Activated B cell treated with CpG ODN at 0.5 μM for 24 hours (primary cell): ENCODE measurements at regions not wholly inside any gene's neighbourhood (a gene's known extent, or its start where the extent isn't known, plus 50 kb on each side); places are given as distances from the start of the nearest gene placed in this dataset.

ENCODE experiments used
- ATAC-seq: fragments of 200-7000 bp; cut with Tn5 transposase; one replicate; pipeline ENCODE4 v1.10.0; 2021; ENCODE audit warnings: low read depth, mild to moderate bottlenecking, moderate library complexity
- CTCF ChIA-PET: fragments of 350-600 bp; sonication (Branson Sonifier 250); formaldehyde crosslinking; loops from one replicate; lab custom pipeline; 2021; ENCODE audit warnings: antibody characterized with exemption; lab: Charles Lee
- POLR2A ChIA-PET: fragments of 350-600 bp; sonication (Branson Sonifier 250); formaldehyde crosslinking; loops from one replicate; lab custom pipeline; 2021; ENCODE audit warnings: antibody characterized with exemption; lab: Charles Lee
- DNase-seq: peaks from one replicate; pipeline ENCODE4 v3.0.0; 2022
- H3K27ac Mint-ChIP-seq: one replicate; pipeline ENCODE4 v1.8.0; 2020; ENCODE audit warnings: mixed read lengths
- H3K27me3 Mint-ChIP-seq: one replicate; pipeline ENCODE4 v1.8.0; 2021; ENCODE audit warnings: mixed read lengths
- H3K36me3 Mint-ChIP-seq: one replicate; pipeline ENCODE4 v1.8.0; 2021; ENCODE audit warnings: low read depth, mixed read lengths
- H3K4me1 Mint-ChIP-seq: one replicate; pipeline ENCODE4 v1.8.0; 2021; ENCODE audit warnings: mixed read lengths
- H3K4me3 Mint-ChIP-seq: one replicate; pipeline ENCODE4 v1.8.0; 2020; ENCODE audit warnings: mild to moderate bottlenecking, mixed read lengths
- H3K9me3 Mint-ChIP-seq: one replicate; pipeline ENCODE4 v1.8.0; 2020; ENCODE audit warnings: mixed read lengths
- intact Hi-C: fragments of 100-400 bp; cut with micrococcal nuclease; formaldehyde crosslinking; loops from one replicate; pipeline ENCODE4 v1.15.1; 2024
- TF ChIP-seq, protein P1 (sequence below): fragments of 200-600 bp; IDR thresholded peaks from one replicate; pipeline ENCODE4 v1.8.0; 2022; ENCODE audit warnings: antibody characterized with exemption, mild to moderate bottlenecking

DNA sequence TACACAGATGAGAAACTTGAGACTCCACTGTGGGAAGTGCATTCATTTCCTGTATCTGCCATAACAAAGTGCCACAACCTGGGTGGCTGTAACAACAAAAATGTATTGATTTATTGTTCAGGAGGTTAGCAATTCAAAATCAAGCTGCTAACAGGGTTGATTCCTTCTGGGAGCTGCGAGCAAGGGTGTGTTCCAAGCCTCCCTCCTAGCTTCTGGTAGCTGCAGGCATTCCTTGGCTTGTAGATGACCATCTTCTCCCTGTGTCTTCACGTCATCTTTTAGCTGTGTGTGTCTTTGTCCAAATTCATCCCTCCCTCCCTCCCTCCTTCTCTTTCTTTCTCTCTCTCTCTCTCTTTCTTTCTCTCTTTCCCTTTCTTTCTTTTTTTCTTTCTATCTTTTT is 258.1 kb downstream of the MSX2 start:
- no peak for ATAC-seq
- DNase-seq = no peak
- ChIA-PET POLR2A (no interaction called here), CTCF (no interaction called here)
- TF ChIP-seq, protein P1, sequence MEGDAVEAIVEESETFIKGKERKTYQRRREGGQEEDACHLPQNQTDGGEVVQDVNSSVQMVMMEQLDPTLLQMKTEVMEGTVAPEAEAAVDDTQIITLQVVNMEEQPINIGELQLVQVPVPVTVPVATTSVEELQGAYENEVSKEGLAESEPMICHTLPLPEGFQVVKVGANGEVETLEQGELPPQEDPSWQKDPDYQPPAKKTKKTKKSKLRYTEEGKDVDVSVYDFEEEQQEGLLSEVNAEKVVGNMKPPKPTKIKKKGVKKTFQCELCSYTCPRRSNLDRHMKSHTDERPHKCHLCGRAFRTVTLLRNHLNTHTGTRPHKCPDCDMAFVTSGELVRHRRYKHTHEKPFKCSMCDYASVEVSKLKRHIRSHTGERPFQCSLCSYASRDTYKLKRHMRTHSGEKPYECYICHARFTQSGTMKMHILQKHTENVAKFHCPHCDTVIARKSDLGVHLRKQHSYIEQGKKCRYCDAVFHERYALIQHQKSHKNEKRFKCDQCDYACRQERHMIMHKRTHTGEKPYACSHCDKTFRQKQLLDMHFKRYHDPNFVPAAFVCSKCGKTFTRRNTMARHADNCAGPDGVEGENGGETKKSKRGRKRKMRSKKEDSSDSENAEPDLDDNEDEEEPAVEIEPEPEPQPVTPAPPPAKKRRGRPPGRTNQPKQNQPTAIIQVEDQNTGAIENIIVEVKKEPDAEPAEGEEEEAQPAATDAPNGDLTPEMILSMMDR = no peak
- H3K9me3 Mint-ChIP-seq = no peaks in the 10 kb centered on the region
- intact Hi-C loops = no loop called here
- no peak overlapping the region for H3K4me3 Mint-ChIP-seq
- no peaks in the 10 kb centered on the region for H3K36me3 Mint-ChIP-seq
- no peaks in the 10 kb centered on the region for H3K27me3 Mint-ChIP-seq
- H3K4me1 Mint-ChIP-seq = no peaks in the 10 kb centered on the region
- no peak overlapping the region for H3K27ac Mint-ChIP-seq

DNA sequence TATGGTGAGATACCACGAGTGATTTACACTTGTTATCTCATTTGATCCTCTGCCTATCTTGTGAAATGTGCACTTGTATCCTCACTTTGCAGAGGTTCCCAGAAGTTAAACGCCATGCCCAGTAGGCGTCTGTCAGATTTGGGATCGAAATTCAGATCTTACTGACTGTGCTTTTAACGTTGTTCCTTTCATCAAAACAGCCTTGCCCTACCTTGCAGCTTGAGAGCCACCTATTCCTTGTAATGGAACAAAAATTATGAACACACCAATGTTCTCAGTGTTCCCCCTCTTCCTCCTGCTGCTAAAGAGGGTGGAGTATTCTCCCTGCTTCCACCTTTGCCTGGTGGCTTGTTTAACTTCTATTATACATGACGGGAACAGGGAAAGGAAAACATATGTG is 257.0 kb downstream of the MSX2 start:
- TF ChIP-seq, protein P1 = no peak
- CTCF ChIA-PET = no interaction called here
- no peaks in the 10 kb centered on the region for H3K27me3 Mint-ChIP-seq
- POLR2A ChIA-PET = no interaction called here
- no peak overlapping the region for H3K4me3 Mint-ChIP-seq
- H3K9me3 Mint-ChIP-seq = no peaks in the 10 kb centered on the region
- DNase-seq (no peak), ATAC-seq (no peak)
- H3K4me1 Mint-ChIP-seq = no peaks in the 10 kb centered on the region
- H3K36me3 Mint-ChIP-seq = no peaks in the 10 kb centered on the region
- no peak overlapping the region for H3K27ac Mint-ChIP-seq
- intact Hi-C loops = no loop called here

DNA sequence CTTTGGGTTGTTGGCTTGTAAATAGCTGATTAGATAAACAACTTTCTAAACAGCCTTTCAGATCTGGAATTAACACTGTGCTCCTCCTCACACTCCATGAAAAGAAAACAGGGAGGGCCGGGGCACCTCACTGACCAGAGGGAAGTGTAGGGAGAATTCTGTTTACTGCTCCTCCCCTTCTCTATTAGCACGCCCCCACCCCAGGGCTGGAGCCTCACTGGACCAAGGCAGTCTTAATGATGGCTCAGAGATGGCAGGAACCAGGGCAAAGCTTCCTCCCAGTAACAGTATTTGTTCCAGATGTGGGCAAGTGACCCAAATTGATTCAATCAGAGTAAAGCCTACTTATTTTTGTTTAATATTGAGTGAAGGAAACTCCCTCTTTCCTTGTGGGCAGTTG is 256.6 kb downstream of the MSX2 start:
- Mint-ChIP-seq H3K4me3 (no peak overlapping the region), H3K4me1 (no peaks in the 10 kb centered on the region), H3K27ac (no peak overlapping the region), H3K36me3 (no peaks in the 10 kb centered on the region), H3K9me3 (no peaks in the 10 kb centered on the region), H3K27me3 (no peaks in the 10 kb centered on the region)
- no peak for DNase-seq
- ATAC-seq = no peak
- TF ChIP-seq, protein P1 = no peak
- CTCF ChIA-PET = no interaction called here
- intact Hi-C loops = no loop called here
- POLR2A ChIA-PET = no interaction called here

DNA sequence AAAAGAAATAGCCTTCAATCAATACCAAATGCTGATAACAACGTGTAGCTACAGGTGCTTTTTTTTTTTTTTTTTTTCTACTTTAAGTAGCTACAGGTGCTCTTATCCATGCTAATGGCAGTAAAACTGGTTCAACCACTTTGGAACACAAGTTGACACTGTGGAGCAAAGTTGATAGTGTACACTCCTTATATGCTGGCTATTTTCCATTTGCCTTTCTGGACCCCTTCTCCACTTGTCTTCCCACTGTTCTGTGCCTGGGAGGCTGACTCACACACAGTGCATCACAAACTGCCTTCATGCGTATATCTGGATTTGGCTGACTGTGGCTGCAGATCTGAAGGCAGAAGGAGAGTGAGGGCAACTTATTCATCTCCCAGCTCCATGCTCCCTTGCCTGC is 247.9 kb downstream of the MSX2 start:
- POLR2A ChIA-PET = no interaction called here

DNA sequence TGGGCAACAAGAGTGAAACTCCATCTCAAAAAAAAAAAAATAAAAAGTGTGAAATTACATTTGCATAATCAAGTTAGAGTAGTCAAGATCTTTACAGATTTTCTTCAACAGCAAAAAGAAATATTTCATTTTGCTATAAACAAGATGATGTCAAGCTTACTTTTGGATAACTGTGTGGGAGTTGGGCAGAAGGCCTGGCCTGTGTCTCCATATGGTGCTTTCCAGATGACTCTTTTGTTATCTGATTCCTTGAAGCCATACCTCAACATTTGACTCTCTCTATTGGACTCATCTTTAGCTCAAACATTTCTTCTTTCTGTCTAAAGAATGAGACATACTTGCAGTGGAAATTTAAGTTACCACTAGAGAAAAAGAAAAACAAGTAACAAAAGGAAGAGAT is 246.8 kb downstream of the MSX2 start:
- CTCF ChIA-PET = no interaction called here
- POLR2A ChIA-PET = no interaction called here
- H3K27ac Mint-ChIP-seq = no peak overlapping the region
- DNase-seq (no peak), ATAC-seq (no peak)
- H3K27me3 Mint-ChIP-seq = peaks cover 3% of the 10 kb centered on the region
- no peaks in the 10 kb centered on the region for H3K4me1 Mint-ChIP-seq
- no peaks in the 10 kb centered on the region for H3K36me3 Mint-ChIP-seq
- peaks cover 15% of the 10 kb centered on the region for H3K9me3 Mint-ChIP-seq
- H3K4me3 Mint-ChIP-seq = no peak overlapping the region
- TF ChIP-seq, protein P1 = no peak
- intact Hi-C loops = no loop called here

More for the DNA sequence above, 247.9 kb downstream of the MSX2 start:
- CTCF ChIA-PET = no interaction called here
- intact Hi-C loops = no loop called here
- ATAC-seq (no peak), DNase-seq (no peak)
- TF ChIP-seq, protein P1 = no peak
- Mint-ChIP-seq H3K27ac (no peak overlapping the region), H3K36me3 (no peaks in the 10 kb centered on the region), H3K9me3 (peaks cover 7% of the 10 kb centered on the region), H3K27me3 (peaks cover 3% of the 10 kb centered on the region), H3K4me3 (no peak overlapping the region), H3K4me1 (no peaks in the 10 kb centered on the region)
